ENCODE measurements at regions not wholly inside any gene's neighbourhood (a gene's known extent, or its start where the extent isn't known, plus 50 kb on each side); places are given as distances from the start of the nearest gene placed in this dataset.

DNA sequence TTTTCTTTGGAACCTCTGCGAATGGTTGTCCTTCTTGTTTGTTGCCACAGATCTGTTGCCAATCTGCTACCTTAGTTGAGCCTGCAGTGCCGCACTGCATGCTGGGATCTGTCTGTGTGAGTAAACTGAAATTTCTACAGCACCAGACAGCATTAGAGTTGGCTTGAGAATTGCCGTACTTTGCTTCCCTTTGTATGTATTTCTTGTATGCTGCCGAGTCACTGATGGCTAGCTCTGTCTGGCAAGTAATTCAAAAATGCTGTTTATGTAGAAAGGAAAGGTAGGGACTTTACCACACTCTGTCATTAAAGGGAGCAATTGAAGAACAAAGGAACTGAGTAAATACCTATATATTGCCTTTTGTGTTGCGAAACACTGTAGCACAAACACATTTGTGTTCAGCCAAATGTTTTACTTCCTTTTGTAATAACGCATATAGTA lies 857.4 kb downstream of the USP25 start:
- no peaks in the 10 kb centered on the region for H3K36me3 ChIP-seq (ENCODE audit: low read depth)
- peaks cover 22% of the 10 kb centered on the region for H3K4me1 ChIP-seq (ENCODE audit: insufficient read depth, poor library complexity, severe bottlenecking)
- peak overlapping the region; percentile 19 for H3K4me3 ChIP-seq (ENCODE audit: severe bottlenecking)
- TF ChIP-seq CTCF (IDR thresholded peaks at IDR 0.05; ENCODE audit: poor library complexity, severe bottlenecking) = no peak
- H3K27ac ChIP-seq (ENCODE audit: poor library complexity, severe bottlenecking) = peak overlapping the region; percentile 89
- DNase-seq (ENCODE audit: low spot score) (peak; percentile 67), ATAC-seq (ENCODE audit: low read depth) (peak; percentile 67)
- H3K9me3 ChIP-seq (ENCODE audit: severe bottlenecking) = no peaks in the 10 kb centered on the region
- H3K27me3 ChIP-seq (ENCODE audit: insufficient read depth, poor library complexity, severe bottlenecking) = no peaks in the 10 kb centered on the region

GRCh38 chr21:16587681-16588375 lies 858.0 kb downstream of the USP25 start:
- Histone ChIP-seq H3K4me1 (ENCODE audit: insufficient read depth, poor library complexity, severe bottlenecking) (peaks cover 22% of the 10 kb centered on the region), H3K4me3 (ENCODE audit: severe bottlenecking) (peak overlapping the region; percentile 19), H3K36me3 (ENCODE audit: low read depth) (no peaks in the 10 kb centered on the region), H3K27me3 (ENCODE audit: insufficient read depth, poor library complexity, severe bottlenecking) (no peaks in the 10 kb centered on the region), H3K9me3 (ENCODE audit: severe bottlenecking) (no peaks in the 10 kb centered on the region), H3K27ac (ENCODE audit: poor library complexity, severe bottlenecking) (peak overlapping the region; percentile 89)
- no peak for DNase-seq (ENCODE audit: low spot score)
- peak; percentile 35; the same call in 2 of the 3 replicates for ATAC-seq (ENCODE audit: low read depth)
- TF ChIP-seq CTCF (IDR thresholded peaks at IDR 0.05; ENCODE audit: poor library complexity, severe bottlenecking) = no peak

DNA sequence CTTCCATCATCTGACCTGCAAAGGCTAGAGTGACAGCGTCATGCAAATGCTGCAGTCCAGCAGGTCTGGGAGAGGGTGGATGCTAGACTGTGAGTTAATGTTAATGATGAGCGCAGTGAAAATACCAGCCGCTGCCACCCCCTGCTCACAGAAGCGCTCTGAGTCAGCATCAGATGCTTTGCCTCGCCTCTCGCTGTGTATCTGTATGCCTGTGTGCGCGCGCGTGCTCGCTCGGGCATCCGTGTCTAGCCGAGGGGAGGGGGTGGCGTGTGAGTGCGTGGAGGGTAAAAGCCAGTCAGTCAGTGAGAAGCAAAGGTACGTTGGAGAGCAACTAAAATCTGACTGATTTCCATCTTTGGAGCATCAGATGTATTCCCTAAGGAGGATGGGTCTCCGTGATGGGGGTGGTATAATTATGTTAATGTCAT lies 858.7 kb downstream of the USP25 start:
- TF ChIP-seq CTCF (IDR thresholded peaks at IDR 0.05; ENCODE audit: poor library complexity, severe bottlenecking) = no peak
- Histone ChIP-seq H3K9me3 (ENCODE audit: severe bottlenecking) (no peaks in the 10 kb centered on the region), H3K27ac (ENCODE audit: poor library complexity, severe bottlenecking) (peak overlapping the region; percentile 89), H3K27me3 (ENCODE audit: insufficient read depth, poor library complexity, severe bottlenecking) (no peaks in the 10 kb centered on the region), H3K4me1 (ENCODE audit: insufficient read depth, poor library complexity, severe bottlenecking) (peaks cover 22% of the 10 kb centered on the region), H3K4me3 (ENCODE audit: severe bottlenecking) (peak overlapping the region; percentile 19), H3K36me3 (ENCODE audit: low read depth) (no peaks in the 10 kb centered on the region)
- ATAC-seq (ENCODE audit: low read depth) = peak; percentile 94
- peak; percentile 80 for DNase-seq (ENCODE audit: low spot score)

DNA sequence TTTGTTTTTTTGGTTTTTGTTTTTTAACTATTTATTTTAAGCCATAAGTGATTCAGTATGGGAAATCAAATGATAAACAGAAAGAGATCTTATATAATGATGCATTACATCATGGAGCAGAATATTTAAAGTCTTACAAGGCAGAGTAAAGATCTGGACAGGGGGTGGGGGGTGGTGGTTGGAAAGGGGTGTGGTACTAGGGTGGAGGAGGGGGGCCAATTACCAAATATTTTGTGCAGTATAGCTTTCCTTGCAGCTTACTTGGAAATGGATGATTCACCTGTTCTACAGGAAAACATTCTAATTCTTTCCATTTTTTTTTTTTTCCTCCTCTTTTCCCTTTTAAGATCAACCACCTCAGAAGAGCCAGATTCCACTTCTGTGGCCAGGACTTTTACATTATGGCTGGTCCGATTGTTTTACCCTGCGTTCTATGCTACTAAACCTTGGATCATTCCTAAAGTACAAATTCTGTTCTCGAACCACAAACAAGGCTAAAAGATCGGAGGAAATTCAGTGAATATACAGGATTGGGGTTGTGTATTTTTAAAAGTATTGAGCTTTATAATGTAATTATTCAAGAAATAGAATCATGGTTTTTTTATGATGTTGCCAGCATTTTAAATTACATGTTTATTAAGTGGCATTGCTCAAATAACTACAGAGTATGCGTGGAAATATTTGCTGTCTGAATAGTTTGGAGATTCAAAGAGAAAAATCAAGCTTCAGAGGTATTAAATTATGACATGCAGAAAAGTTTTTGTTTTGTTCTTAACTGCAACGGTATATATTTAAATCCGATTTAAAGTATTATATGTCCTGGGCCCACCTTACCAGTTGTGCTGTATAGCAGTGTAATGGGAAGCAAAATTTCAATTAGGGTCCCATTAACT lies 859.5 kb downstream of the USP25 start:
- Histone ChIP-seq H3K27me3 (ENCODE audit: insufficient read depth, poor library complexity, severe bottlenecking) (no peaks in the 10 kb centered on the region), H3K4me1 (ENCODE audit: insufficient read depth, poor library complexity, severe bottlenecking) (peaks cover 22% of the 10 kb centered on the region), H3K4me3 (ENCODE audit: severe bottlenecking) (no peak overlapping the region), H3K27ac (ENCODE audit: poor library complexity, severe bottlenecking) (peak overlapping the region; percentile 89), H3K36me3 (ENCODE audit: low read depth) (no peaks in the 10 kb centered on the region), H3K9me3 (ENCODE audit: severe bottlenecking) (no peaks in the 10 kb centered on the region)
- no peak for DNase-seq (ENCODE audit: low spot score)
- ATAC-seq (ENCODE audit: low read depth) = no peak
- TF ChIP-seq CTCF (IDR thresholded peaks at IDR 0.05; ENCODE audit: poor library complexity, severe bottlenecking) = no peak

Data from RWPE2 (cell line).